C4-2B (cell line): ENCODE measurements at regions not wholly inside any gene's neighbourhood (a gene's known extent, or its start where the extent isn't known, plus 50 kb on each side); places are given as distances from the start of the nearest gene placed in this dataset.

Experiments used
- H3K27ac ChIP-seq: fragments of 450-650 bp; 2 replicates; pipeline ENCODE4 v1.5.1; 2017
- CTCF ChIP-seq: fragments of 450-650 bp; conservative IDR thresholded peaks from 2 replicates; pipeline ENCODE4 v1.5.1; 2017; ENCODE audit warnings: mild to moderate bottlenecking
- ZFX ChIP-seq: fragments of 450-650 bp; IDR thresholded peaks from 2 replicates; pipeline ENCODE4 v1.6.1; 2017

- TF ChIP-seq ZFX = no peak
- no peak overlapping the region for H3K27ac ChIP-seq
Observed at GRCh38 chr14:28052251-28052650, 714.3 kb upstream of the FOXG1 start.

DNA sequence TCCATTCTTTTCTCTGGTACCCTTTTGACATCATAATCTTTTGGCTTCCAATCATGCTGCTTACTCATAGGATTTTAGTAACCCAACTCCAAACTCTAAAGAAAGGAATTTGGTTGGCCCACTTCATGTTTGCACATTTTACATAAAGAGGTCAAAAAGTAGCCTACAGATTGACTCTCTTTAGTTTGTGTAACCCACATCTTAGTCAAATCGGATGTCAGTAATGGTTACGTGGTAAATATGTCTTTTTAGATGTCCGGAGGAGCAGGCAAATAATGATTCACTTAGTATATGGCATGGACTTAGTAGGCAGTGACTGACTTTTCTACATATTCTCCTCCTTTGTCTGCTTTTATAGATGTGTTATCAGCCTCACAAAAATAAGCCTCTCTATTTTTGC, 711.6 kb upstream of the FOXG1 start:
- no peak overlapping the region for H3K27ac ChIP-seq
- no peak for TF ChIP-seq ZFX
- TF ChIP-seq CTCF = no peak

GRCh38 chr14:28057359-28058296, 709.0 kb upstream of the FOXG1 start:
- H3K27ac ChIP-seq = no peak overlapping the region
- TF ChIP-seq ZFX (no peak), CTCF (no peak)

GRCh38 chr14:28059254-28059653, 707.3 kb upstream of the FOXG1 start:
- TF ChIP-seq ZFX (no peak), CTCF (no peak)
- no peak overlapping the region for H3K27ac ChIP-seq

- no peak for TF ChIP-seq ZFX
- TF ChIP-seq CTCF = no peak
- no peak overlapping the region for H3K27ac ChIP-seq
Observed at GRCh38 chr14:28061006-28061405, 705.6 kb upstream of the FOXG1 start.

- no peak overlapping the region for H3K27ac ChIP-seq
- TF ChIP-seq CTCF (no peak), ZFX (no peak)
Observed at GRCh38 chr14:28077021-28077420, 689.6 kb upstream of the FOXG1 start.

DNA sequence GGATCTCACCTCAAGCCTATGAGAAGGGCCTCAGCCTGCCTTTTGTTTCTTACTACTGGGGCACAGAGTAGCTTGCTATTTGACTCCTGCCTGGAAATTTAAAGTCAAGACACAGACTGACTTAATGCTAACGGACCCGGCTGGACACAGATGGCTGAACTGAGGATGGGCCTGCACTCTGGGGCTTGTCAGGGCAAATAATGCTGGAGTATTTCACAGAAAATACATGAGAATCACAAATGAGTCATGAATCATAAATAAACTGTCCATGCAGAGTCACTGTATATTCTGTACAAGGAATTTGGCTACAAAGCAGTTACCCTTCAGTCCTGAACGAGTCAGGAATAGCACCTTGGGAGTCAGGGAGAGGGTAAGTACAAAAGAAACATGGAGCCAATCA, 683.2 kb upstream of the FOXG1 start:
- H3K27ac ChIP-seq = no peak overlapping the region
- TF ChIP-seq CTCF = no peak
- TF ChIP-seq ZFX = no peak

DNA sequence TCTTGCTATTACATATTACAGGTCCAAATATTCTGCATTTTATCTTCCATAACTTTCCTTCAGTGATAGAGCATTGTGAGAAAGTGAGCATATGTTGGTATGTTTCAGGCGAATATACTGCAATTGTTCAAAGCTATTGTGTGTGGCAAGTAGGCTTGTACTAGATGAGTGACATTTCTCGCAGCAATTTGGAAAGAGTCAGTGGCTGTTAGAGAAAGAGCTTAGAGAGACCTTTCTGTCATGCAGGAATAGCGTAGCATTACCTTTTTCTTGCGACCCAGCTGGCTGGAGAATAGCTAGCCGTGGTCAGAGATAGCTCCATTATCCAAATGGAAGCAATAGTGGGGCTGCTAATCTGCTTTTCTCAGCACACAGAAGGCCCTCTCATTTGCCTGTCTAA, 678.5 kb upstream of the FOXG1 start:
- TF ChIP-seq CTCF (no peak), ZFX (no peak)
- H3K27ac ChIP-seq = no peak overlapping the region
